Left lung (tissue), 4 donors: ENCODE measurements at regions not wholly inside any gene's neighbourhood (a gene's known extent, or its start where the extent isn't known, plus 50 kb on each side); places are given as distances from the start of the nearest gene placed in this dataset.
A peak's percentile ranks its signal among the peaks of the same experiment; 100 is the strongest.

Experiments used
- ATAC-seq: fragments of 200-7000 bp; cut with Tn5 transposase; one replicate; pipeline ENCODE4 v1.9.1; 2020; ENCODE audit warnings: moderate library complexity
- DNase-seq, 4 donors: peaks; one replicate each; pipeline ENCODE4 v3.0.0-alpha.2; 2013 to 2020
- H3K27ac ChIP-seq, 2 donors: fragments of 200-600 bp; sonication (generic) in 1 of 2; one replicate each; pipeline versions ENCODE4 v1.5.0 to v1.8.0; 2020 to 2021
- H3K27me3 ChIP-seq, 2 donors: fragments of 200-600 bp; sonication (generic) in 1 of 2; one replicate each; pipeline versions ENCODE4 v1.5.0 to v1.8.0; 2020 to 2021
- H3K36me3 ChIP-seq, 2 donors: fragments of 200-600 bp; sonication (generic) in 1 of 2; one replicate each; pipeline versions ENCODE4 v1.5.0 to v1.8.0; 2020 to 2021
- H3K4me1 ChIP-seq, 2 donors: fragments of 200-600 bp; one replicate each; pipeline ENCODE4 v1.8.0; 2021
- H3K4me3 ChIP-seq, 2 donors: fragments of 200-600 bp; sonication (generic) in 1 of 2; one replicate each; pipeline versions ENCODE4 v1.5.0 to v1.8.0; 2020 to 2021; ENCODE audit warnings: mild to moderate bottlenecking in 1 of 2
- H3K9me3 ChIP-seq, 2 donors: fragments of 200-600 bp; sonication (generic) in 1 of 2; one replicate each; pipeline versions ENCODE4 v1.5.0 to v1.8.0; 2020 to 2021
- intact Hi-C, 2 donors: fragments of 100-400 bp; cut with DNase I; formaldehyde crosslinking; loops; one replicate each; pipeline versions ENCODE4 v1.11.2 to v1.14.2; 2022
- TF ChIP-seq, protein P1 (sequence below), 2 donors: fragments of 200-600 bp; sonication (generic) in 1 of 2; IDR thresholded peaks; one replicate each; pipeline versions ENCODE4 v1.5.0 to v1.8.0; 2021; ENCODE audit warnings: antibody characterized with exemption in 2 of 2
- donor health status: DM: no; HTN: yes; CAD: no.
- donor health status: DM: no; HTN: no; CAD: no.

- no peaks in the 10 kb centered on the region for H3K4me1 ChIP-seq
- no peak overlapping the region for H3K4me3 ChIP-seq
- intact Hi-C loops, result no loop called here
- ATAC-seq (no peak), DNase-seq (peak in 1 of 4 donors; percentile 8)
- H3K9me3 ChIP-seq, result peaks cover 0 to 25% of the 10 kb centered on the region in 2 donors
- H3K36me3 ChIP-seq, result no peaks in the 10 kb centered on the region
- TF ChIP-seq, protein P1, sequence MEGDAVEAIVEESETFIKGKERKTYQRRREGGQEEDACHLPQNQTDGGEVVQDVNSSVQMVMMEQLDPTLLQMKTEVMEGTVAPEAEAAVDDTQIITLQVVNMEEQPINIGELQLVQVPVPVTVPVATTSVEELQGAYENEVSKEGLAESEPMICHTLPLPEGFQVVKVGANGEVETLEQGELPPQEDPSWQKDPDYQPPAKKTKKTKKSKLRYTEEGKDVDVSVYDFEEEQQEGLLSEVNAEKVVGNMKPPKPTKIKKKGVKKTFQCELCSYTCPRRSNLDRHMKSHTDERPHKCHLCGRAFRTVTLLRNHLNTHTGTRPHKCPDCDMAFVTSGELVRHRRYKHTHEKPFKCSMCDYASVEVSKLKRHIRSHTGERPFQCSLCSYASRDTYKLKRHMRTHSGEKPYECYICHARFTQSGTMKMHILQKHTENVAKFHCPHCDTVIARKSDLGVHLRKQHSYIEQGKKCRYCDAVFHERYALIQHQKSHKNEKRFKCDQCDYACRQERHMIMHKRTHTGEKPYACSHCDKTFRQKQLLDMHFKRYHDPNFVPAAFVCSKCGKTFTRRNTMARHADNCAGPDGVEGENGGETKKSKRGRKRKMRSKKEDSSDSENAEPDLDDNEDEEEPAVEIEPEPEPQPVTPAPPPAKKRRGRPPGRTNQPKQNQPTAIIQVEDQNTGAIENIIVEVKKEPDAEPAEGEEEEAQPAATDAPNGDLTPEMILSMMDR (IDR thresholded peaks at IDR 0.05), result no peak
- H3K27ac ChIP-seq, result no peak overlapping the region
- H3K27me3 ChIP-seq, result peaks cover 0 to 64% of the 10 kb centered on the region in 2 donors
Measured at GRCh38 chr20:63080811-63081210, 74.0 kb upstream of the BHLHE23 start.

DNA sequence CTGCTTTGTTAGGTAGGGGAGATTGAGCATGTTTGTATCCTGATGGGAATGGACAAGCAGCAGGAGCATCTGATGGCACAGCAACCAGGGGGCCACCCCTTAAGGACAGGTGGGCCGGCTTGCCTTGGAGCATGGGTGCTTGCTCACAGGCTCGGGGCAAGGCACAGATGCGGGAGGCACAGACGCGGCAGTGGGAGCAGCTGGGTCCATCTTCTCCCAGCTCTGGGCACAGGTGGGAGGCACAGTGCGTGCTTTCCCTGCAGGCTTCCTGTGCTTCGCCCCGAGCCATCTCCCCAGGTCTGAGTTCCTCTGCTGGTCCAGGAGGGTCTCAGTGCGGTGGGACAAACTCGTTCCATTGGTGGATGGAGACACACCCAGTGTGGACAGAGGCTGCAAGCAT, 73.6 kb upstream of the BHLHE23 start:
- no peak overlapping the region for H3K27ac ChIP-seq
- peaks cover 0 to 63% of the 10 kb centered on the region in 2 donors for H3K27me3 ChIP-seq
- peak in 2 of 4 donors; percentile 26 to 57 for DNase-seq
- ATAC-seq, result no peak
- intact Hi-C loops, result no loop called here
- no peak overlapping the region for H3K4me3 ChIP-seq
- TF ChIP-seq, protein P1 (IDR thresholded peaks at IDR 0.05), result no peak
- no peaks in the 10 kb centered on the region for H3K36me3 ChIP-seq
- H3K4me1 ChIP-seq, result no peaks in the 10 kb centered on the region
- H3K9me3 ChIP-seq, result peaks cover 0 to 26% of the 10 kb centered on the region in 2 donors

DNA sequence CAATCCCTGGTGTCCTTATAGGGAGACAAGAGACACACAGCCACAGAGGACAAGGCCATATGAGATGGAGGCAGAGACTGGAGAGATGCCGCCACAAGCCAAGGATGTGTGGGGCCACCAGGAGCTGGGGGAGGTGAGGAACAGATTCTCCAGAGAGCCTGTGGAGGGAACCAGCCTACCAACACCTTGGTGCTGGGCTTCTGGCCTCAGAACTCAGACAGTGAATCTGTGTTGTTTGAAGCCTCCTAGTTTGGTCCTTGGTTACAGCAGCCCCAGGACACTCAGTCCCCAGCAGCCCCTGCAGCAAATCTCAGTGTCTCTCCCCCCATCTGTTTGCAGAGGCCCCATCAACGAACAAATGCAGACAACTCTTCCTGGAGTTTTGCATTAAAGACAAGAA, 73.2 kb upstream of the BHLHE23 start:
- ATAC-seq, result no peak
- no peaks in the 10 kb centered on the region for H3K36me3 ChIP-seq
- H3K27ac ChIP-seq, result no peak overlapping the region
- peaks cover 0 to 63% of the 10 kb centered on the region in 2 donors for H3K27me3 ChIP-seq
- intact Hi-C loops, result no loop called here
- no peaks in the 10 kb centered on the region for H3K4me1 ChIP-seq
- no peak overlapping the region for H3K4me3 ChIP-seq
- DNase-seq, result peak in 1 of 4 donors; percentile 4
- TF ChIP-seq, protein P1 (IDR thresholded peaks at IDR 0.05), result no peak
- H3K9me3 ChIP-seq, result peaks cover 0 to 30% of the 10 kb centered on the region in 2 donors

GRCh38 chr20:63077705-63078104, 70.9 kb upstream of the BHLHE23 start:
- Histone ChIP-seq H3K27ac (no peak overlapping the region), H3K36me3 (no peaks in the 10 kb centered on the region), H3K27me3 (peaks cover 9 to 63% of the 10 kb centered on the region in 2 donors), H3K4me3 (no peak overlapping the region), H3K4me1 (no peaks in the 10 kb centered on the region), H3K9me3 (peaks cover 0 to 31% of the 10 kb centered on the region in 2 donors)
- ATAC-seq (no peak), DNase-seq (no peak)
- intact Hi-C loops, result no loop called here
- TF ChIP-seq, protein P1 (IDR thresholded peaks at IDR 0.05), result no peak

- Histone ChIP-seq H3K4me1 (no peaks in the 10 kb centered on the region), H3K36me3 (no peaks in the 10 kb centered on the region), H3K27ac (no peak overlapping the region), H3K27me3 (peaks cover 22 to 63% of the 10 kb centered on the region in 2 donors), H3K4me3 (no peak overlapping the region), H3K9me3 (peaks cover 0 to 31% of the 10 kb centered on the region in 2 donors)
- TF ChIP-seq, protein P1 (IDR thresholded peaks at IDR 0.05), result no peak
- intact Hi-C loops, result no loop called here
- DNase-seq, result peak in 1 of 4 donors; percentile 9
- no peak for ATAC-seq
Measured at GRCh38 chr20:63076421-63076820, 69.7 kb upstream of the BHLHE23 start.
